ENCODE measurements at regions not wholly inside any gene's neighbourhood (a gene's known extent, or its start where the extent isn't known, plus 50 kb on each side); places are given as distances from the start of the nearest gene placed in this dataset.
"Not testable (repeated sequence)": the region's sequence is repeated elsewhere in the genome, so short reads cannot be mapped to it uniquely, and the experiment has no call there.

- DNase-seq (ENCODE audit: low read depth), result no peak
- TF ChIP-seq CTCF (IDR thresholded peaks at IDR 0.05; ENCODE audit: control insufficient read depth, extremely low read depth, insufficient read depth), result no peak
- H3K4me3 ChIP-seq (ENCODE audit: low read depth, low read length), result no peak overlapping the region
Observed at GRCh38 chr7:69104023-69104422, 494.3 kb upstream of the AUTS2 start.

- TF ChIP-seq CTCF (IDR thresholded peaks at IDR 0.05; ENCODE audit: control insufficient read depth, extremely low read depth, insufficient read depth), result no peak
- no peak overlapping the region for H3K4me3 ChIP-seq (ENCODE audit: low read depth, low read length)
- no peak for DNase-seq (ENCODE audit: low read depth)
Observed at GRCh38 chr7:69105092-69105491, 493.2 kb upstream of the AUTS2 start.

GRCh38 chr7:69105981-69106380 lies 492.3 kb upstream of the AUTS2 start:
- H3K4me3 ChIP-seq (ENCODE audit: low read depth, low read length), result no peak overlapping the region
- no peak for TF ChIP-seq CTCF (IDR thresholded peaks at IDR 0.05; ENCODE audit: control insufficient read depth, extremely low read depth, insufficient read depth)
- DNase-seq (ENCODE audit: low read depth), result no peak

- DNase-seq (ENCODE audit: low read depth); H3K4me3 ChIP-seq (ENCODE audit: low read depth, low read length): not testable (repeated sequence)
Observed at GRCh38 chr7:69106449-69106848, 491.8 kb upstream of the AUTS2 start.

GRCh38 chr7:69106946-69107345 lies 491.3 kb upstream of the AUTS2 start:
- not testable (repeated sequence) for DNase-seq (ENCODE audit: low read depth); H3K4me3 ChIP-seq (ENCODE audit: low read depth, low read length)

GRCh38 chr7:69108097-69108496 lies 490.2 kb upstream of the AUTS2 start:
- no peak for TF ChIP-seq CTCF (IDR thresholded peaks at IDR 0.05; ENCODE audit: control insufficient read depth, extremely low read depth, insufficient read depth)
- no peak for DNase-seq (ENCODE audit: low read depth)

GRCh38 chr7:69109246-69109645 lies 489.0 kb upstream of the AUTS2 start:
- no peak overlapping the region for H3K4me3 ChIP-seq (ENCODE audit: low read depth, low read length)
- DNase-seq (ENCODE audit: low read depth), result no peak
- no peak for TF ChIP-seq CTCF (IDR thresholded peaks at IDR 0.05; ENCODE audit: control insufficient read depth, extremely low read depth, insufficient read depth)

More at GRCh38 chr7:69108097-69108496, 490.2 kb upstream of the AUTS2 start:
- no peak overlapping the region for H3K4me3 ChIP-seq (ENCODE audit: low read depth, low read length)

GRCh38 chr7:69109879-69110278 lies 488.4 kb upstream of the AUTS2 start:
- no peak for DNase-seq (ENCODE audit: low read depth)
- no peak for TF ChIP-seq CTCF (IDR thresholded peaks at IDR 0.05; ENCODE audit: control insufficient read depth, extremely low read depth, insufficient read depth)
- H3K4me3 ChIP-seq (ENCODE audit: low read depth, low read length), result no peak overlapping the region

Measured in LNCaP clone FGC (cell line).